ENCODE measurements at regions not wholly inside any gene's neighbourhood (a gene's known extent, or its start where the extent isn't known, plus 50 kb on each side); places are given as distances from the start of the nearest gene placed in this dataset.
"Not testable (repeated sequence)": the region's sequence is repeated elsewhere in the genome, so short reads cannot be mapped to it uniquely, and the experiment has no call there.

GRCh38 chr14:30468354-30468753 lies 90.6 kb upstream of the G2E3 start:
- Histone ChIP-seq H2AFZ (ENCODE audit: low read depth) (no peak overlapping the region), H3K4me3 (IDR thresholded peaks at IDR 0.05; ENCODE audit: insufficient read depth, low read depth, low read length) (no peak overlapping the region), H3K27ac (no peak overlapping the region), H3K36me3 (ENCODE audit: insufficient read depth) (no peaks in the 10 kb centered on the region), H3K4me1 (ENCODE audit: low read depth, poor library complexity, severe bottlenecking) (no peaks in the 10 kb centered on the region), H4K20me1 (ENCODE audit: insufficient read depth) (no peaks in the 10 kb centered on the region), H3K9ac (no peak overlapping the region), H3K4me2 (no peak overlapping the region), H3K79me2 (ENCODE audit: insufficient read depth, low read depth) (no peaks in the 10 kb centered on the region), H3K27me3 (ENCODE audit: insufficient read depth, low read depth) (no peaks in the 10 kb centered on the region)
- TF ChIP-seq CTCF (conservative IDR thresholded peaks at IDR 0.05; ENCODE audit: low read depth, low read length): no peak

DNA sequence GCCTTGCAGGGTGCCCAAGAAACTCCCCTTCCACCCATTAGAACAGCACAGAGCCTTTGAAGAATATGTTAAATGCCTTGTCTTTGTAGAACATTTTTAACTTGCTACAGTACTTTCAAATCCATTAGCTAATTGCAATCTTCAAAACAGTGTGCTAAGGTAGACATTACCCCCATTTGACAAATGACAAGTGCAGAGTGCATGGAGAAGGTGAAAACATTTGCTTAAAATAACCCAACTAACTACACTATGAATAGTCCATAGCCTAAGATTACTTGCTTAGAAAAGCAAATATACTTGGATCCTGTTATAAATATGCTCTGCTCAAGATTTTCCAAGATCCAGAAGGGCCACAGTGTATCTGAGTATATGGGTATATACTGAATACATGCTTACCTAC lies 87.0 kb upstream of the G2E3 start:
- Histone ChIP-seq H3K9ac (no peak overlapping the region), H2AFZ (ENCODE audit: low read depth) (no peak overlapping the region), H3K36me3 (ENCODE audit: insufficient read depth) (no peaks in the 10 kb centered on the region), H3K27me3 (ENCODE audit: insufficient read depth, low read depth) (no peaks in the 10 kb centered on the region), H3K27ac (no peak overlapping the region), H3K4me2 (no peak overlapping the region), H4K20me1 (ENCODE audit: insufficient read depth) (no peaks in the 10 kb centered on the region), H3K4me1 (ENCODE audit: low read depth, poor library complexity, severe bottlenecking) (no peaks in the 10 kb centered on the region), H3K4me3 (IDR thresholded peaks at IDR 0.05; ENCODE audit: insufficient read depth, low read depth, low read length) (no peak overlapping the region), H3K79me2 (ENCODE audit: insufficient read depth, low read depth) (no peaks in the 10 kb centered on the region)
- TF ChIP-seq CTCF (conservative IDR thresholded peaks at IDR 0.05; ENCODE audit: low read depth, low read length): no peak

DNA sequence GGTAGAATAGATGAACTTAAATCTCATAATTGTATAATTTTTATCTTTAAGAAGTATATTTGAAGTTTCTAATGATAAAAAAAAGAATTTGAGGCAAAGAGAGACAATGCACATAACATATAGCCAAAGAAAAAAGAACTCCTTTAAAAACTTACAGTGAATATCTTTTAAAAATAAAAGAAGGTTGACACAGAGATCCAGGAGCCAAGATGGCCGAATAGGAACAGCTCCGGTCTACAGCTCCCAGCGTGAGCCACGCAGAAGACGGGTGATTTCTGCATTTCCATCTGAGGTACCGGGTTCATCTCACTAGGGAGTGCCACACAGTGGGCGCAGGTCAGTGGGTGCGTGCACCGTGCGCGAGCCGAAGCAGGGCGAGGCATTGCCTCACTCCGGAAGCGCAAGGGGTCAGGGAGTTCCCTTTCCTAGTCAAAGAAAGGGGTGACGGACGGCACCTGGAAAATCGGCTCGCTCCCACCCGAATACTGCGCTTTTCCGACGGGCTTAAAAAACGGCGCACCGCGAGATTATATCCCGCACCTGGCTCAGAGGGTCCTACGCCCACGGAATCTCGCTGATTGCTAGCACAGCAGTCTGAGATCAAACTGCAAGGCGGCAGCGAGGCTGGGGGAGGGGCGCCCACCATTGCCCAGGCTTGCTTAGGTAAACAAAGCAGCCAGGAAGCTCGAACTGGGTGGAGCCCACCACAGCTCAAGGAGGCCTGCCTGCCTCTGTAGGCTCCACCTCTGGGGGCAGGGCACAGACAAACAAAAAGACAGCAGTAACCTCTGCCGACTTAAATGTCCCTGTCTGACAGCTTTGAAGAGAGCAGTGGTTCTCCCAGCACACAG lies 84.9 kb upstream of the G2E3 start:
- H4K20me1 ChIP-seq (ENCODE audit: insufficient read depth); H3K4me1 ChIP-seq (ENCODE audit: low read depth, poor library complexity, severe bottlenecking); H3K27me3 ChIP-seq (ENCODE audit: insufficient read depth, low read depth); H2AFZ ChIP-seq (ENCODE audit: low read depth); H3K79me2 ChIP-seq (ENCODE audit: insufficient read depth, low read depth); H3K27ac ChIP-seq; H3K9ac ChIP-seq; H3K4me3 ChIP-seq (IDR thresholded peaks at IDR 0.05; ENCODE audit: insufficient read depth, low read depth, low read length); H3K36me3 ChIP-seq (ENCODE audit: insufficient read depth); H3K4me2 ChIP-seq: not testable (repeated sequence)

GRCh38 chr14:30482276-30482675 lies 76.7 kb upstream of the G2E3 start:
- H3K4me2 ChIP-seq: no peak overlapping the region
- H3K79me2 ChIP-seq (ENCODE audit: insufficient read depth, low read depth): no peaks in the 10 kb centered on the region
- no peak overlapping the region for H3K4me3 ChIP-seq (IDR thresholded peaks at IDR 0.05; ENCODE audit: insufficient read depth, low read depth, low read length)
- no peaks in the 10 kb centered on the region for H4K20me1 ChIP-seq (ENCODE audit: insufficient read depth)
- no peaks in the 10 kb centered on the region for H3K27me3 ChIP-seq (ENCODE audit: insufficient read depth, low read depth)
- no peak for TF ChIP-seq CTCF (conservative IDR thresholded peaks at IDR 0.05; ENCODE audit: low read depth, low read length)
- H3K4me1 ChIP-seq (ENCODE audit: low read depth, poor library complexity, severe bottlenecking): no peaks in the 10 kb centered on the region
- H3K36me3 ChIP-seq (ENCODE audit: insufficient read depth): no peaks in the 10 kb centered on the region
- H3K27ac ChIP-seq: no peak overlapping the region
- no peak overlapping the region for H3K9ac ChIP-seq
- no peak overlapping the region for H2AFZ ChIP-seq (ENCODE audit: low read depth)

GRCh38 chr14:30484201-30484600 lies 74.8 kb upstream of the G2E3 start:
- no peak for TF ChIP-seq CTCF (conservative IDR thresholded peaks at IDR 0.05; ENCODE audit: low read depth, low read length)
- Histone ChIP-seq H4K20me1 (ENCODE audit: insufficient read depth) (no peaks in the 10 kb centered on the region), H2AFZ (ENCODE audit: low read depth) (no peak overlapping the region), H3K4me2 (no peak overlapping the region), H3K9ac (no peak overlapping the region), H3K27me3 (ENCODE audit: insufficient read depth, low read depth) (no peaks in the 10 kb centered on the region), H3K36me3 (ENCODE audit: insufficient read depth) (no peaks in the 10 kb centered on the region), H3K27ac (no peak overlapping the region), H3K79me2 (ENCODE audit: insufficient read depth, low read depth) (no peaks in the 10 kb centered on the region), H3K4me3 (IDR thresholded peaks at IDR 0.05; ENCODE audit: insufficient read depth, low read depth, low read length) (no peak overlapping the region), H3K4me1 (ENCODE audit: low read depth, poor library complexity, severe bottlenecking) (no peaks in the 10 kb centered on the region)

All from KMS-11 (cell line).